Fibroblast of villous mesenchyme (primary cell): ENCODE measurements at regions not wholly inside any gene's neighbourhood (a gene's known extent, or its start where the extent isn't known, plus 50 kb on each side); places are given as distances from the start of the nearest gene placed in this dataset.

Experiments used
- DNase-seq: peaks from one replicate; pipeline ENCODE4 v3.0.0-alpha.2; 2010; ENCODE audit warnings: low read depth
- H3K4me3 ChIP-seq: 2 replicates; pipeline ENCODE4 v1.5.1; 2011; ENCODE audit warnings: low read depth, mild to moderate bottlenecking, low read length
- TF ChIP-seq, protein P1 (sequence below): IDR thresholded peaks from 2 replicates; pipeline ENCODE4 v1.5.1; 2012; ENCODE audit warnings: low read depth, mild to moderate bottlenecking, low read length; ENCODE audit not compliant: insufficient read depth

DNA sequence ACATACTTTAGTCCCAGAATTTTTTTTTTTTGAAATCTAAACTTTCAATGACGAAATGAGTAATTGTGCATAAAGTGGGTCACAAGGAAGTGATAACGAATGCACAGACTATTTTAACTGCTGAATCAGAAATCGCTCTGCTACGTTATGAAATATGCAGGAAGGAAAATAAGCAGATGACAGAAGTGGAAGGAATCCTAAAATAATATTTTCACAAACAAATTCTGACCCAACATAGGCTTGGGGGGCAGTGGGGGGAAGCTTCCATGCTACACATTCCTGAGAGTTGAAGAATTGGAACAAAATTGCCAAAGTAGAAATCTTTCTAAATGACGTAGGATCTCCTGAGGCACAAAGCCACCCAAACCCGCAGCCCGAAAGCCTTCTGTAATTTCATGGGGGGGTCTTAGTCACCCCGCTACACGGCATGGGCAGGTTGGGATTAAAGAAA lies 89.6 kb downstream of the ARF6 start:
- TF ChIP-seq, protein P1, sequence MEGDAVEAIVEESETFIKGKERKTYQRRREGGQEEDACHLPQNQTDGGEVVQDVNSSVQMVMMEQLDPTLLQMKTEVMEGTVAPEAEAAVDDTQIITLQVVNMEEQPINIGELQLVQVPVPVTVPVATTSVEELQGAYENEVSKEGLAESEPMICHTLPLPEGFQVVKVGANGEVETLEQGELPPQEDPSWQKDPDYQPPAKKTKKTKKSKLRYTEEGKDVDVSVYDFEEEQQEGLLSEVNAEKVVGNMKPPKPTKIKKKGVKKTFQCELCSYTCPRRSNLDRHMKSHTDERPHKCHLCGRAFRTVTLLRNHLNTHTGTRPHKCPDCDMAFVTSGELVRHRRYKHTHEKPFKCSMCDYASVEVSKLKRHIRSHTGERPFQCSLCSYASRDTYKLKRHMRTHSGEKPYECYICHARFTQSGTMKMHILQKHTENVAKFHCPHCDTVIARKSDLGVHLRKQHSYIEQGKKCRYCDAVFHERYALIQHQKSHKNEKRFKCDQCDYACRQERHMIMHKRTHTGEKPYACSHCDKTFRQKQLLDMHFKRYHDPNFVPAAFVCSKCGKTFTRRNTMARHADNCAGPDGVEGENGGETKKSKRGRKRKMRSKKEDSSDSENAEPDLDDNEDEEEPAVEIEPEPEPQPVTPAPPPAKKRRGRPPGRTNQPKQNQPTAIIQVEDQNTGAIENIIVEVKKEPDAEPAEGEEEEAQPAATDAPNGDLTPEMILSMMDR, result no peak
- peak; percentile 82 for DNase-seq
- H3K4me3 ChIP-seq, result peak overlapping the region; percentile 14

DNA sequence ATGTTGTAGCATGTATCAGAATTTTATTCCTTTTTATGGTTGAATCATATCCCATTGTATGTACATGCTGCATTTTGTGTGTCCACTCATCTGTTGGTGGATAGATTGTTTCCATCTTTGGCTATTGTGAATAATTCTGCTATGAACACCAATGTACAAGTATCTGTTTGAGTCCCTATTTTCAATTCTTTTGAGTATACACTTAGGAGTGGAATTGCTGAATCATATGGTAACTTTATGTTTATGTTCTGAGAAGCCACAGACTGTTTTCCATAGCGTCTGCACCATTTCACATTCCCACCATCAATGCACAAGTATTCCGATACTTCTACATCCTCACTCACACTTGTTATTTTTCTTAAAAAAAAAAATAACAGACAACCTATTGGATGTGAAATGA lies 91.5 kb downstream of the ARF6 start:
- no peak overlapping the region for H3K4me3 ChIP-seq
- TF ChIP-seq, protein P1, result no peak
- DNase-seq, result peak; percentile 65

DNA sequence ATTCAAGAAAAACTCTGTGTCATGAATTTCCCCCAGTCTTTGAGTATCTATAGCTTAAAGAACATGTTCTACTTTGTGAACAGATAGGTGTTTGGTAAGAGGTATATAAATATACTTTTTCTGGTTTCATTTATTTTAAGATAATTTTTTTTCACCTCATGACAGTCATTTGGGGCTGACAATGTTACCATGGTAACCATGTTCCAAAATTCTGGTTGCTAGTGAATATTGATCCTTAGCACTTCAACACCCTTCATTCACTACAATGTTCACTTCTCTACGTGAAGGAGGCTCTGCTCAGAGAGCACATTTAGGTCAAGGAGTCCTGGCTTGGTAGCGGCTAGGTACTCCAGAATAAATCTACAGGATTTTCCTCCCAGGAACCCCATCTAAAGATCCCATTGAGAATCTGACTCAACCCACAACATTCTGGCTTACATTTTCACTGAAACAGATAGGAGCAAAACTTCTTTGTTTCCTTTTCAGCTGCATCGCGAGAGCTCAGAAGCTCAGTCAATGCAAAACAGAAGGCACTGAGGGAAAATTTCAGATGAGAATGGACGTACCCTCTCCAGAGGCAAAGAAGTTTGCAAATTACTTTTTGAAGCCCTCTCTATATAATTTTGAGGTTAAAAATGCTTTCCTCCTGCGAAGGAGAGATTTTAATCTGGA lies 93.6 kb downstream of the ARF6 start:
- TF ChIP-seq, protein P1, result no peak
- no peak for DNase-seq
- H3K4me3 ChIP-seq, result no peak overlapping the region

DNA sequence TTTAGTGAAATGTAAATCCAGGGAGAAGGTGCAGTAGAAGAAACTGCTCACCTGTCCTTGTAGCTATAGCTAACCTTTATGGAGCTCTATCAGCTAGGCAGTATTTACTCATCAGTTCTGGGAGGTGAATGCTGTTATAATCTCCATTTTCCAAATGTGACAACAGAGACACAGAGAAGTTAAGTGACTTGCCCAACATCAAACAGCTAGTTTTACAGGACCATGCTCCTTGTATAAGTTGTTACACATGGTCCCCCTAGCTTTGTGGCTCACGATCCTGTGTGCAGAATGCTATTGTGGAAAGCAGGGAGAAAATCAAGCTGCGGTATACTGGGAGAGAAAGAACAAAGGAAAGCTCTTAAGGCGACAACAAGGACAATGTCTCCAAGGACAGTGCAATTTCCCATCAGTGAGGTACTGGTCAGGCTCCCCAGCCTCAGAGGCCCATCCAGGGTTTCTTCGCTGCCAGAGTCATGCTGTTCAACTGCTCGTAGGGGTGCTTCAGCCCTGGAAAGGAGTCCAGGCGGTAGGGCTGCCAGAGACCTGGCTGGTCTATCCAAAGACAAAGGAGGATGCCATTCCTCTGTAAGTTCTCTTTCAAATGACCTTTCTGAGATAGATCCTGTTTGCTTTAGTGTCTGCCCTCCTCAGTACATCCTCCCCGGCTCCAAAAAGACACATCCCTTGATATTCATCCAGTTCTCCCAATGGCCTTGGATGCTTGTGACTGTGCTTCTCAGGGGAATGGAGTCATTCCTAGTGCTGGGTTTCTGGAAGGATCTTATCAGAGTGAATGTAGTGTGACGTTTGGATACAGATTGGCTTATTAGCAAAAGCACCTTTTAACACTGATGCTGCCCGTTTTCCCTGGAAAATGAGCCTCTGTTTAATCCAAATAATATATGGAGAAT lies 95.5 kb downstream of the ARF6 start:
- H3K4me3 ChIP-seq, result no peak overlapping the region
- TF ChIP-seq, protein P1, result no peak
- DNase-seq, result no peak

DNA sequence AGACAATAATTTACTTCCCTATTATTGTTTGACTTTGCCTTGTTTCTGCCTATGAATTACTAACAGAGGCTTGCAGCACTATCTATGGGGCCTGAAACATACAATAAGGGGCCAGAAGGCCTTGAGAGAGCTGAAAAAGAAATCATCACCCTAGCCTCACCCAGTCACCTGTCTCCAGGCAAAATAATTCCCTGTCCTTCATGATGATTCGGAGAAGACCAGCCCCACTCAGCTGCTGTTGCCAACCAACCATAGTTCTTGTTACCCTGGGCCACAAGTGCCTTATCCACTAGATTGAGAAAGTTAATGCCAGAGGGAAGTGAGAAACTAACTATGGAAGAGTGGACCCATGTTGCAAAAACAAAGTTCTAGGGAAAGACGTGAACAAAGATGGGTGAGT lies 97.1 kb downstream of the ARF6 start:
- DNase-seq, result no peak
- TF ChIP-seq, protein P1, result no peak

DNA sequence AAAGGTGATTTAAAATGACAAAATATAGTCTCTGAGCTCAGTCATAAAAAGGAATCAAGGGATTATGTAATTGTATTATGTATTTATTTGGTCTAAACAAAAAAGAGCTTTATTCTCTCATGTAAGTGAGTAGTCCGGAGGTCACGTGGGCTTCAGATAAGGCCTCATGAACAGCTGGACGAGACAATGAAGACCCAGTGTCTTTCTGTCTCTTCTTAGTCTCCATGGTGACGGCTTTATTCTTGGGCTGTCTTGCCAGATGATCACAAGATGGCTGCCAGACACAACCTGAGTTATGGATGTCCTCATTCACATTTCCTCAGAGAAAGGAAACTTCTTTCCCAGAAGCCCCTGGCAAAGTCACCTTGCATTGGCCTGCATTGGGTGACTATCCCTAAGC lies 98.6 kb downstream of the ARF6 start:
- DNase-seq, result no peak
- TF ChIP-seq, protein P1, result no peak
- no peak overlapping the region for H3K4me3 ChIP-seq

More for the DNA sequence above, 97.1 kb downstream of the ARF6 start:
- H3K4me3 ChIP-seq, result no peak overlapping the region
